WI38 (cell line): ENCODE measurements at regions not wholly inside any gene's neighbourhood (a gene's known extent, or its start where the extent isn't known, plus 50 kb on each side); places are given as distances from the start of the nearest gene placed in this dataset.

ENCODE experiments used
- H3K4me3 ChIP-seq: 2 replicates; pipeline ENCODE4 v1.5.1; 2011; ENCODE audit warnings: low read depth, mild to moderate bottlenecking, control low read depth, low read length
- TF ChIP-seq, protein P1 (sequence below): IDR thresholded peaks from 2 replicates; pipeline ENCODE4 v1.5.1; 2012; ENCODE audit warnings: low read depth, mild to moderate bottlenecking, control low read depth, low read length

DNA sequence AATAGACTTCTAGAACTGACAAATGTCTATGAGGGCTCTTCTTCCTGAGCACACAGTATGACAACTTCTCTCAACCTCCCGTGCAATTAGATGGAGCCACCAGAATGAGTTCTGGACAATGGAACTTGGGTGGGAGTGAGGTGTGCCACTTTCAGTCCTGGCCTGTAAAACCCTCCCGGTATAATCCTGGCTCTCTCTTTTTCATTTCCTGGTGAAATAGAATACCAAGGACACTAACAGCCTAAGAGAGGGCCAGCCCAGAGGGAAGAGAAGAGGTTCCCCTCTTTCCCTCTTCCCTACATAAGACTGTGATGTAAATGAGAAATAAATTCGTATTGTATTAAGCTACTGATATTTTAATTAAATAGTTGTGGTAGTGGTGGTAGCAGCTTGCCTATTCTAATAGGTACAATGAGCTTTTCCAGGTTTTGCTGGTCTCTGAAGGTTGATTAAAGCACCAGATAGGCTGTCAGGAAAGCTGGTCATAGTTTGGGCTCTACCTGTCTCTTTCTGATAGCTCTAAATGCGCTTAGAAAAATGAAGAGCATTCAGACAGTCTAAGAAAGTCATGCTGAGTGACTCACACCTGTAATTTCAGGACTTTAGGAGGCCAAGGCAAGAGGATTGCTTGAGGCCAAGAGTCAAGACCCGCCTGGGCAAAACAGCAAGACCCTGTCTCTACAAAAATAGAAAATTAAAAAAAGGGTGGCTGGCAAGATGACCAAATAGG, 108.6 kb upstream of the ZNF644 start:
- no peak overlapping the region for H3K4me3 ChIP-seq
- TF ChIP-seq, protein P1, sequence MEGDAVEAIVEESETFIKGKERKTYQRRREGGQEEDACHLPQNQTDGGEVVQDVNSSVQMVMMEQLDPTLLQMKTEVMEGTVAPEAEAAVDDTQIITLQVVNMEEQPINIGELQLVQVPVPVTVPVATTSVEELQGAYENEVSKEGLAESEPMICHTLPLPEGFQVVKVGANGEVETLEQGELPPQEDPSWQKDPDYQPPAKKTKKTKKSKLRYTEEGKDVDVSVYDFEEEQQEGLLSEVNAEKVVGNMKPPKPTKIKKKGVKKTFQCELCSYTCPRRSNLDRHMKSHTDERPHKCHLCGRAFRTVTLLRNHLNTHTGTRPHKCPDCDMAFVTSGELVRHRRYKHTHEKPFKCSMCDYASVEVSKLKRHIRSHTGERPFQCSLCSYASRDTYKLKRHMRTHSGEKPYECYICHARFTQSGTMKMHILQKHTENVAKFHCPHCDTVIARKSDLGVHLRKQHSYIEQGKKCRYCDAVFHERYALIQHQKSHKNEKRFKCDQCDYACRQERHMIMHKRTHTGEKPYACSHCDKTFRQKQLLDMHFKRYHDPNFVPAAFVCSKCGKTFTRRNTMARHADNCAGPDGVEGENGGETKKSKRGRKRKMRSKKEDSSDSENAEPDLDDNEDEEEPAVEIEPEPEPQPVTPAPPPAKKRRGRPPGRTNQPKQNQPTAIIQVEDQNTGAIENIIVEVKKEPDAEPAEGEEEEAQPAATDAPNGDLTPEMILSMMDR = no peak

DNA sequence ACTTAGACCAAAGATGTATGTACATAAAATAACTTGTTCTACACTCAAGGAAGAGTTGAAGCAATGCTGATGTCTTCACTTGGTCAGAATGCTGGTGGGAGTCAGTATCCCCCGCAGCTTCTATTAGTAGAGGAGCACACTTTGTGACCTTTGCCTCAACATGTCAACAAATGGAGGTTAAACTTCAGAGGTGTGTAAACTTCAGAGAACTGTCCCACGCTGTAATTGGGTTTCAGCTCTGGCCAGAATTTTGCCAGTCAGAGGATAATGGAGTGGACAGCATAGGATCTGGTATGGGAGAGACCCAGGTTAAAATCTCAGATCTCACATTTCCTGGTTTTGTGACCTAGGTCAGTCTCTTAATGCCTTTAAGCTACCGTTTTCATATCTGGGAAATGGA, 107.6 kb upstream of the ZNF644 start:
- TF ChIP-seq, protein P1 = no peak
- H3K4me3 ChIP-seq = no peak overlapping the region

GRCh38 chr1:91129017-91129416, 107.2 kb upstream of the ZNF644 start:
- no peak overlapping the region for H3K4me3 ChIP-seq
- TF ChIP-seq, protein P1 = no peak

GRCh38 chr1:91124989-91125417, 103.2 kb upstream of the ZNF644 start:
- TF ChIP-seq, protein P1 = no peak
- H3K4me3 ChIP-seq = no peak overlapping the region

- TF ChIP-seq, protein P1 = no peak
- no peak overlapping the region for H3K4me3 ChIP-seq
These were observed 102.6 kb upstream of the ZNF644 start for GRCh38 chr1:91124290-91124985.

- H3K4me3 ChIP-seq = no peak overlapping the region
- TF ChIP-seq, protein P1 = no peak
These were observed 101.9 kb upstream of the ZNF644 start for GRCh38 chr1:91123773-91124172.

DNA sequence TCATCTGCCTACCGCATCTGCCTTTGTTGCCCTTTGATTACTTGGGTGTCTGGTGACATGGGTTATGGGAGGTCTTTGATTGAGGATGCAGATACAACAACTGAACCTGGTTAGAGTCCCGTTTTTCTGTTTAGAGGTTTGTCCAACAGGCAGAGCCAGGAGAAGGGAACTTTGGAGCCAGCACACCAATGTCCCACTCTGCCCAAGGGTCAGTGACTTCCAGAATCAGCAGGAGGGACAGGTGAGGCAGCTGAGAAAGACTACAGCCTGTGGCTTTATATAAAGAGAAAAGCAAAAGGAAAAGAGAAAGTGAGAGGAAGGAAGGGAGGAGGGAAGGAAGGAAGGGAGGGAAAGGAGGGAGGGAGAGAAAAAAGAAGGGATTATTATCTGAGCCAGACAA, 101.5 kb upstream of the ZNF644 start:
- TF ChIP-seq, protein P1 = no peak
- no peak overlapping the region for H3K4me3 ChIP-seq
